Upper lobe of right lung (tissue), 1 donor: ENCODE measurements at regions not wholly inside any gene's neighbourhood (a gene's known extent, or its start where the extent isn't known, plus 50 kb on each side); places are given as distances from the start of the nearest gene placed in this dataset.
"Not testable (repeated sequence)": the region's sequence is repeated elsewhere in the genome, so short reads cannot be mapped to it uniquely, and the experiment has no call there.

Experiments
- ATAC-seq: fragments of 200-7000 bp; cut with Tn5 transposase; one replicate; pipeline ENCODE4 v1.9.1; 2020; ENCODE audit warnings: mild to moderate bottlenecking, moderate library complexity
- DNase-seq: peaks from one replicate; pipeline ENCODE4 v3.0.0-alpha.2; 2020
- H3K27ac ChIP-seq: fragments of 200-600 bp; one replicate; pipeline ENCODE4 v1.8.0; 2022
- H3K27me3 ChIP-seq: fragments of 200-600 bp; one replicate; pipeline ENCODE4 v1.8.0; 2022; ENCODE audit warnings: mild to moderate bottlenecking
- H3K36me3 ChIP-seq: fragments of 200-600 bp; one replicate; pipeline ENCODE4 v1.8.0; 2022
- H3K4me1 ChIP-seq: fragments of 200-600 bp; one replicate; pipeline ENCODE4 v1.8.0; 2022
- H3K4me3 ChIP-seq: fragments of 200-600 bp; one replicate; pipeline ENCODE4 v1.8.0; 2022; ENCODE audit warnings: mild to moderate bottlenecking
- H3K9me3 ChIP-seq: fragments of 200-600 bp; one replicate; pipeline ENCODE4 v1.8.0; 2022
- intact Hi-C: fragments of 100-400 bp; cut with DNase I; formaldehyde crosslinking; loops from one replicate; pipeline ENCODE4 v1.11.0; 2022
- TF ChIP-seq, protein P1 (sequence below): fragments of 200-600 bp; IDR thresholded peaks from one replicate; pipeline ENCODE4 v1.8.0; 2022; ENCODE audit warnings: antibody characterized with exemption
- donor health status: DM: no; HTN: yes; CAD: no; lungs with severe emphysema.

DNA sequence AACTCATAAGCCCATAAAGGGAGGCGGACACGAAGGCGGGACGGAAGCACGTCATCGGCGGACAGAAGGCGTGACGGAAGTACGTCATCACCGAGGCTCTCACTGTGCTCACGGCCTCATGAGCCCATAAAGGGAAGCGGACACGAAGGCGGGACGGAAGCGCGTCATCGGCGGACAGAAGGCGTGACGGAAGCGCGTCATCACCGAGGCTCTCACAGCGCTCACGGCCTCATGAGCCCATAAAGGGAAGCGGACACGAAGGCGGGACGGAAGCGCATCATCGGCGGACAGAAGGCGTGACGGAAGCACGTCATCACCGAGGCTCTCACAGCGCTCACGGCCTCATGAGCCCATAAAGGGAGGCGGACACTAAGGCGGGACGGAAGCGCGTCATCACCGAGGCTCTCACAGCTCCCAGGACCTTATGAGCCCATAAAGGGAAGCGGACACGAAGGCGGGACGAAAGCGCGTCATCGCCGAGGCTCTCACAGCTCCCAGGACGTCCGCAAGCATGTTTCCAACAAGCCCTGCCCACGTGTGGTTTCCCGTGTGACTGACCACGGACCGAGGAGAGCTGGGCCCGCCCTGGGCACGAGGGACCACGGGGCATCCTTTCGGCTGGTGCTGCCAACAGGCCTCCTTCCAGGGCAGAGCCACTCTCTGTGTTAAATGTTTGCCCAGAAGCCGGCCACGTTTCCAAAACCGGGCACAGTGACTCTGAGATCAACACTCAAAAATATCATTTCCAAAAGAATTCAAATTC, 182.7 kb upstream of the SALL3 start:
- no peak overlapping the region for H3K4me3 ChIP-seq
- no peak for ATAC-seq
- TF ChIP-seq, protein P1, sequence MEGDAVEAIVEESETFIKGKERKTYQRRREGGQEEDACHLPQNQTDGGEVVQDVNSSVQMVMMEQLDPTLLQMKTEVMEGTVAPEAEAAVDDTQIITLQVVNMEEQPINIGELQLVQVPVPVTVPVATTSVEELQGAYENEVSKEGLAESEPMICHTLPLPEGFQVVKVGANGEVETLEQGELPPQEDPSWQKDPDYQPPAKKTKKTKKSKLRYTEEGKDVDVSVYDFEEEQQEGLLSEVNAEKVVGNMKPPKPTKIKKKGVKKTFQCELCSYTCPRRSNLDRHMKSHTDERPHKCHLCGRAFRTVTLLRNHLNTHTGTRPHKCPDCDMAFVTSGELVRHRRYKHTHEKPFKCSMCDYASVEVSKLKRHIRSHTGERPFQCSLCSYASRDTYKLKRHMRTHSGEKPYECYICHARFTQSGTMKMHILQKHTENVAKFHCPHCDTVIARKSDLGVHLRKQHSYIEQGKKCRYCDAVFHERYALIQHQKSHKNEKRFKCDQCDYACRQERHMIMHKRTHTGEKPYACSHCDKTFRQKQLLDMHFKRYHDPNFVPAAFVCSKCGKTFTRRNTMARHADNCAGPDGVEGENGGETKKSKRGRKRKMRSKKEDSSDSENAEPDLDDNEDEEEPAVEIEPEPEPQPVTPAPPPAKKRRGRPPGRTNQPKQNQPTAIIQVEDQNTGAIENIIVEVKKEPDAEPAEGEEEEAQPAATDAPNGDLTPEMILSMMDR, result no peak
- H3K27me3 ChIP-seq, result no peaks in the 10 kb centered on the region
- H3K9me3 ChIP-seq, result no peaks in the 10 kb centered on the region
- no peaks in the 10 kb centered on the region for H3K4me1 ChIP-seq
- intact Hi-C loops, result no loop called here
- DNase-seq, result peak; percentile 38
- H3K36me3 ChIP-seq, result no peaks in the 10 kb centered on the region
- no peak overlapping the region for H3K27ac ChIP-seq

DNA sequence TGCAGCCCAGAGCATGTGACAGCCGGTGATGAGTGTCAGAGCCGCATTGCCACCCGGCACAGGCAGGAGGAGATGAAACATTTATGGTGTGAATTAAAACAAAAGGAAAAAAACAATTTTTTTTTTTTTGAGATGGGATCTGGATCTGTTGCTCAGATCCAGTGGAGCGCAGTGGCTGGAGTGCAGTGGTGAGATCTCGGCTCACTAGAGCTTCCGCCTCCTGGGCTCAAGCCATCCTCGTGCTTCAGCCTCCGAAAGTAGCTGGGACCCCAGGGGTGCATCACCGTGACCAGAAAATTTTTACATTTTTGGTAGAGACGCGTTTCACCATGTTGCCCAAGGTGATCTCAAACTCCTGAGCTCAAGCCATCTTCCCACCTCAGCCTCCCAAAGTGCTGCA, 182.1 kb upstream of the SALL3 start:
- DNase-seq, result no peak
- Histone ChIP-seq H3K4me3 (no peak overlapping the region), H3K4me1 (no peaks in the 10 kb centered on the region), H3K9me3 (no peaks in the 10 kb centered on the region), H3K27me3 (no peaks in the 10 kb centered on the region), H3K27ac (no peak overlapping the region), H3K36me3 (no peaks in the 10 kb centered on the region)
- ATAC-seq, result no peak
- TF ChIP-seq, protein P1, result no peak
- intact Hi-C loops, result no loop called here

GRCh38 chr18:78798402-78799175, 181.0 kb upstream of the SALL3 start:
- Histone ChIP-seq H3K9me3 (no peaks in the 10 kb centered on the region), H3K36me3 (no peaks in the 10 kb centered on the region), H3K4me1 (no peaks in the 10 kb centered on the region), H3K27ac (no peak overlapping the region), H3K27me3 (no peaks in the 10 kb centered on the region), H3K4me3 (no peak overlapping the region)
- DNase-seq (peak; percentile 48), ATAC-seq (no peak)
- TF ChIP-seq, protein P1, result no peak
- intact Hi-C loops, result no loop called here

GRCh38 chr18:78799382-78800089, 180.1 kb upstream of the SALL3 start:
- Histone ChIP-seq H3K27ac (no peak overlapping the region), H3K4me3 (no peak overlapping the region), H3K9me3 (no peaks in the 10 kb centered on the region), H3K36me3 (no peaks in the 10 kb centered on the region), H3K27me3 (no peaks in the 10 kb centered on the region), H3K4me1 (no peaks in the 10 kb centered on the region)
- ATAC-seq (no peak), DNase-seq (peak; percentile 48)
- intact Hi-C loops, result no loop called here
- TF ChIP-seq, protein P1, result no peak

- H3K36me3 ChIP-seq, H3K4me3 ChIP-seq, H3K4me1 ChIP-seq, ATAC-seq, H3K9me3 ChIP-seq, H3K27ac ChIP-seq, intact Hi-C loops, H3K27me3 ChIP-seq: not testable (repeated sequence)
- DNase-seq, result peak; percentile 35
These were observed 179.3 kb upstream of the SALL3 start for GRCh38 chr18:78800102-78800851.
